Fibroblast of peridontal ligament (primary cell): ENCODE measurements at regions not wholly inside any gene's neighbourhood (a gene's known extent, or its start where the extent isn't known, plus 50 kb on each side); places are given as distances from the start of the nearest gene placed in this dataset.

Source experiments
- DNase-seq: peaks from one replicate; pipeline ENCODE4 v3.0.0-alpha.2; 2010; ENCODE audit errors: extremely low read depth

GRCh38 chr2:16022548-16023240, 82.3 kb downstream of the MYCN start:
- no peak for DNase-seq

- no peak for DNase-seq
Measured at GRCh38 chr2:16021611-16022363, 81.4 kb downstream of the MYCN start.

- DNase-seq, result no peak
Measured at GRCh38 chr2:16020389-16021008, 80.1 kb downstream of the MYCN start.

- DNase-seq, result no peak
Measured at GRCh38 chr2:16019617-16020351, 79.4 kb downstream of the MYCN start.

GRCh38 chr2:16019060-16019480, 78.7 kb downstream of the MYCN start:
- no peak for DNase-seq

- no peak for DNase-seq
Measured at GRCh38 chr2:16018277-16019059, 78.1 kb downstream of the MYCN start.

GRCh38 chr2:16016282-16016681, 75.9 kb downstream of the MYCN start:
- no peak for DNase-seq

- no peak for DNase-seq
Measured at GRCh38 chr2:16015903-16016265, 75.5 kb downstream of the MYCN start.

- no peak for DNase-seq
Measured at GRCh38 chr2:16015210-16015902, 75.0 kb downstream of the MYCN start.

GRCh38 chr2:16014802-16015201, 74.5 kb downstream of the MYCN start:
- no peak for DNase-seq

GRCh38 chr2:16014041-16014787, 73.9 kb downstream of the MYCN start:
- DNase-seq, result no peak

- no peak for DNase-seq
Measured at GRCh38 chr2:16013359-16013911, 73.1 kb downstream of the MYCN start.

- no peak for DNase-seq
Measured at GRCh38 chr2:16012626-16013358, 72.4 kb downstream of the MYCN start.

- no peak for DNase-seq
Measured at GRCh38 chr2:16012029-16012596, 71.8 kb downstream of the MYCN start.

- no peak for DNase-seq
Measured at GRCh38 chr2:16011621-16011960, 71.2 kb downstream of the MYCN start.

GRCh38 chr2:16010951-16011620, 70.7 kb downstream of the MYCN start:
- no peak for DNase-seq

GRCh38 chr2:16010011-16010410, 69.7 kb downstream of the MYCN start:
- DNase-seq, result no peak

GRCh38 chr2:16009560-16009959, 69.2 kb downstream of the MYCN start:
- DNase-seq, result no peak
